ENCODE measurements at regions not wholly inside any gene's neighbourhood (a gene's known extent, or its start where the extent isn't known, plus 50 kb on each side); places are given as distances from the start of the nearest gene placed in this dataset.

DNA sequence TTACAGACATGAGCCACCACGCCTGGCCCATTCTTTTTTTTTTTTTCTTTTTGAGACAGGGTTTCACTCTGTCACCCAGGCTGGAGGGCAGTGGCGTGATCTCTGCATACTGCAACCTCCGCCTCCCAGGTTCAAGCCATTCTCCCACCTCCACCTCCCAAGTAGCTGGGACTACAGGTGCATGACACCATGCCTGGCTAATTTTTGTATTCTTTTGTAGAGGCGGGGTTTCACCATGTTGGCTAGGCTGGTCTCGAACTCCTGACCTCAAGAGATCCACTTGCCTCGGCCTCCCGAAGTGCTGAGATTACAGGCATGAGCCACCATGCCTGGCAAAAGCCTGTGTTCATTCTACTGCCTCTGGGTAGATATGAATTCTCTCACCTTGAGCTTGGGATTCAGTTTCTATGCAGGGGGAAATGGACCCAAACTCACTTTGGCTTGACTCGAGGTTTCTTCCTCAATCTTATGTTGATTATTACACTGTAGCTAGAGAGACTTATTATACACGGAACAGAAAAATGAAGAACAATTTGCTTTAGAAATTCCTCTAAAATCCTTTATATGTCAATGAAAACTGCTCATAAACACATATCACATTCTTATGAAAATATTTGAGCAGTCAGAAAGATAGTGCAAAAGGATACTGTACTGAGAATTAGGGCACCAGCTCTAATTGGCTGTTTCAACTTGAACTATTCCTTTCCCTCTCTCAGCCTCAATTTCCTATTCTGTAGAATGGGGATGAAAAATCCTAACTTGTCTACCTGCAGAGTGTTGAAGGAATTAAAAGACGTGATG, 252.3 kb downstream of the MYCN start:
- Histone ChIP-seq H2BK20ac (ENCODE audit: low read depth, low read length, poor library complexity, severe bottlenecking) (no peak overlapping the region), H3K4me1 (ENCODE audit: insufficient read depth, low read length) (no peaks in the 10 kb centered on the region), H2BK120ac (ENCODE audit: low read depth, low read length, poor library complexity, severe bottlenecking) (no peak overlapping the region), H3K4me2 (ENCODE audit: insufficient read depth, insufficient read length, low read length) (no peak overlapping the region), H4K8ac (replicated peaks; ENCODE audit: insufficient read length, low read depth, low read length) (no peak overlapping the region), H3K27me3 (ENCODE audit: insufficient read depth, low read length) (no peaks in the 10 kb centered on the region), H2BK5ac (ENCODE audit: insufficient read length, low read length) (no peak overlapping the region), H3K18ac (ENCODE audit: insufficient read length, low read depth, low read length) (no peak overlapping the region), H3T11ph (ENCODE audit: low read length) (no peak overlapping the region), H2BK15ac (ENCODE audit: low read depth, low read length) (no peak overlapping the region), H4K5ac (ENCODE audit: insufficient read length, low read depth, low read length) (no peak overlapping the region), H3K23me2 (ENCODE audit: insufficient read length, low read depth, low read length, poor library complexity, severe bottlenecking) (no peaks in the 10 kb centered on the region), H3K79me2 (ENCODE audit: insufficient read depth, low read length) (no peaks in the 10 kb centered on the region), H3K56ac (ENCODE audit: insufficient read length, low read depth, low read length) (no peak overlapping the region), H2AK5ac (ENCODE audit: insufficient read length, low read length) (no peak overlapping the region), H3K14ac (ENCODE audit: insufficient read depth, low read length) (no peak overlapping the region), H3K27ac (ENCODE audit: insufficient read length, low read depth, low read length) (no peak overlapping the region), H4K20me1 (ENCODE audit: control insufficient read depth, insufficient read depth, insufficient read length) (no peaks in the 10 kb centered on the region), H2AFZ (ENCODE audit: low read length) (no peak overlapping the region), H3K9me3 (ENCODE audit: control insufficient read depth, low read depth, low read length) (no peaks in the 10 kb centered on the region), H2BK12ac (ENCODE audit: insufficient read length, low read depth, low read length) (no peak overlapping the region), H4K91ac (ENCODE audit: insufficient read length, low read depth, low read length) (no peak overlapping the region), H3K23ac (ENCODE audit: insufficient read length, low read depth, low read length) (no peak overlapping the region), H3K9ac (ENCODE audit: extremely low read depth, insufficient read length, low read length) (no peak overlapping the region), H3K79me1 (ENCODE audit: insufficient read depth, low read depth, low read length, poor library complexity, severe bottlenecking) (no peaks in the 10 kb centered on the region), H3K4ac (ENCODE audit: low read depth, low read length) (no peak overlapping the region)
- Mint-ChIP-seq H3K9me3 (no peaks in the 10 kb centered on the region), H3K36me3 (ENCODE audit: insufficient read depth in 1 of 3, low read depth in 3 of 3) (no peaks in the 10 kb centered on the region), H3K4me1 (peaks cover 14 to 17% of the 10 kb centered on the region in 2 experiments), H3K27me3 (ENCODE audit: low read depth) (no peaks in the 10 kb centered on the region), H3K27ac (no peak overlapping the region), H3K4me3 (no peak overlapping the region)
- TF ChIP-seq, protein P1, sequence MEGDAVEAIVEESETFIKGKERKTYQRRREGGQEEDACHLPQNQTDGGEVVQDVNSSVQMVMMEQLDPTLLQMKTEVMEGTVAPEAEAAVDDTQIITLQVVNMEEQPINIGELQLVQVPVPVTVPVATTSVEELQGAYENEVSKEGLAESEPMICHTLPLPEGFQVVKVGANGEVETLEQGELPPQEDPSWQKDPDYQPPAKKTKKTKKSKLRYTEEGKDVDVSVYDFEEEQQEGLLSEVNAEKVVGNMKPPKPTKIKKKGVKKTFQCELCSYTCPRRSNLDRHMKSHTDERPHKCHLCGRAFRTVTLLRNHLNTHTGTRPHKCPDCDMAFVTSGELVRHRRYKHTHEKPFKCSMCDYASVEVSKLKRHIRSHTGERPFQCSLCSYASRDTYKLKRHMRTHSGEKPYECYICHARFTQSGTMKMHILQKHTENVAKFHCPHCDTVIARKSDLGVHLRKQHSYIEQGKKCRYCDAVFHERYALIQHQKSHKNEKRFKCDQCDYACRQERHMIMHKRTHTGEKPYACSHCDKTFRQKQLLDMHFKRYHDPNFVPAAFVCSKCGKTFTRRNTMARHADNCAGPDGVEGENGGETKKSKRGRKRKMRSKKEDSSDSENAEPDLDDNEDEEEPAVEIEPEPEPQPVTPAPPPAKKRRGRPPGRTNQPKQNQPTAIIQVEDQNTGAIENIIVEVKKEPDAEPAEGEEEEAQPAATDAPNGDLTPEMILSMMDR (conservative IDR thresholded peaks at IDR 0.05): no peak
- no peak for DNase-seq
- no CpG with 5 or more reads among the region's 10 CpGs for WGBS (ENCODE audit: extremely low coverage, insufficient read length, low lambda C conversion rate)

All from H9 (cell line).